A549 (cell line): ENCODE measurements at regions not wholly inside any gene's neighbourhood (a gene's known extent, or its start where the extent isn't known, plus 50 kb on each side); places are given as distances from the start of the nearest gene placed in this dataset.

Experiments
- BHLHE40 ChIP-seq: IDR thresholded peaks from 2 replicates; pipeline ENCODE4 v1.6.1; 2012; ENCODE audit warnings: low read depth, low read length, inconsistent platforms
- CBX2 ChIP-seq: fragments of 200-600 bp; sonication (generic); IDR thresholded peaks from 2 replicates; pipeline ENCODE4 v1.6.1; 2016; ENCODE audit warnings: low read depth, mild to moderate bottlenecking, borderline replicate concordance
- CBX8 ChIP-seq: fragments of 200-600 bp; sonication (generic); IDR thresholded peaks from 2 replicates; pipeline ENCODE4 v1.6.1; 2016
- CHD2 ChIP-seq: fragments of 150-350 bp; IDR thresholded peaks from 2 replicates; pipeline ENCODE4 v1.6.1; 2014; ENCODE audit warnings: low read length; ENCODE audit not compliant: partially characterized antibody
- CTCF ChIP-seq: fragments of >200 bp; sonication (Bioruptor Twin); formaldehyde crosslinking; IDR thresholded peaks from 3 replicates; pipeline ENCODE4 v1.5.1; 2016
- EP300 ChIP-seq, 2 experiments: fragments of >200 bp; sonication (Bioruptor Twin); formaldehyde crosslinking; IDR thresholded peaks; 2 replicates in 1 of 2; 3 replicates in 1 of 2; pipeline ENCODE4 v1.6.1; 2016 to 2017
- ESRRA ChIP-seq: fragments of 150-350 bp; IDR thresholded peaks from 2 replicates; pipeline ENCODE4 v1.6.1; 2014; ENCODE audit warnings: mild to moderate bottlenecking, low read length, borderline replicate concordance
- MAZ ChIP-seq: fragments of 150-350 bp; IDR thresholded peaks from 2 replicates; pipeline ENCODE4 v1.6.1; 2014; ENCODE audit warnings: antibody characterized with exemption, low read depth, low read length, borderline replicate concordance
- MYC ChIP-seq: IDR thresholded peaks from 2 replicates; pipeline ENCODE4 v1.6.1; 2012; ENCODE audit warnings: mild to moderate bottlenecking, inconsistent platforms, low read length, improper control_type of control experiment, borderline replicate concordance
- POLR2A ChIP-seq: IDR thresholded peaks from 2 replicates; pipeline ENCODE4 v1.6.1; 2012; ENCODE audit warnings: mild to moderate bottlenecking, low read length
- SMC3 ChIP-seq: fragments of >200 bp; sonication (Bioruptor Twin); formaldehyde crosslinking; IDR thresholded peaks from 3 replicates; pipeline ENCODE4 v1.6.1; 2018; ENCODE audit warnings: inconsistent platforms
- USF2 ChIP-seq: fragments of 450-650 bp; IDR thresholded peaks from 2 replicates; pipeline ENCODE4 v1.6.1; 2014; ENCODE audit warnings: antibody characterized with exemption
- TF ChIP-seq, protein P1 (sequence below): IDR thresholded peaks from 2 replicates; pipeline ENCODE4 v1.6.1; 2012; ENCODE audit warnings: low read depth, borderline replicate concordance

DNA sequence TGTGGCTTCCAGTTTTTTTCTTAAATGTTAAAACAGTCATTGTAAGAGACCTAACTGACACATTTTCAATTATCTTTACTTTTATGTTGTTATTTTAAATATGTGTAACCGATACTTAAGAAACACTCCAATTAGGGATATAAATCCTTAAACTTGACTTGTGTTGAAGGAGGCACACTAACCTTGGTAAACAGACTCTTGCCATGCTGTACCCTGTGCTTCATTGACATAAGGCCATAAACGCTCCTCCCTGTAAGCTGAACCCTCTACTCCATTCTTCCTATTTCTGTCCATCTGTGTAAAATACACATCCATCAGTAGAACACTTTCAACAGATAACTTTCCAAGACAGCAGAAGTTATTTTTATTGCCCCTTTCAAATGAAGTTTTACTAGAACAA is 780.5 kb upstream of the FAM98A start:
- no peak for TF ChIP-seq SMC3
- TF ChIP-seq, protein P1, sequence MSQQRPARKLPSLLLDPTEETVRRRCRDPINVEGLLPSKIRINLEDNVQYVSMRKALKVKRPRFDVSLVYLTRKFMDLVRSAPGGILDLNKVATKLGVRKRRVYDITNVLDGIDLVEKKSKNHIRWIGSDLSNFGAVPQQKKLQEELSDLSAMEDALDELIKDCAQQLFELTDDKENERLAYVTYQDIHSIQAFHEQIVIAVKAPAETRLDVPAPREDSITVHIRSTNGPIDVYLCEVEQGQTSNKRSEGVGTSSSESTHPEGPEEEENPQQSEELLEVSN = no peak
- no peak for TF ChIP-seq CTCF
- no peak for TF ChIP-seq POLR2A
- TF ChIP-seq CHD2 = no peak
- TF ChIP-seq EP300 (IDR thresholded peaks at IDR 0.05) = no peak
- no peak for TF ChIP-seq USF2
- TF ChIP-seq ESRRA = no peak
- TF ChIP-seq MAZ = no peak
- no peak for TF ChIP-seq BHLHE40
- TF ChIP-seq CBX2 = no peak
- no peak for TF ChIP-seq MYC
- TF ChIP-seq CBX8 = no peak
